ENCODE measurements at regions not wholly inside any gene's neighbourhood (a gene's known extent, or its start where the extent isn't known, plus 50 kb on each side); places are given as distances from the start of the nearest gene placed in this dataset.

- H3K27ac Mint-ChIP-seq: no peak overlapping the region
- H3K36me3 Mint-ChIP-seq: no peaks in the 10 kb centered on the region
- H3K4me3 Mint-ChIP-seq: no peak overlapping the region
- no peak for TF ChIP-seq CTCF (conservative IDR thresholded peaks at IDR 0.05)
- DNase-seq (ENCODE audit: extremely low spot score, unreplicated experiment): no peak
- H3K27me3 Mint-ChIP-seq: peaks cover 36% of the 10 kb centered on the region
- H3K9me3 Mint-ChIP-seq: no peaks in the 10 kb centered on the region
- no peaks in the 10 kb centered on the region for H3K4me1 Mint-ChIP-seq (ENCODE audit: unreplicated experiment)
Measured at GRCh38 chr16:8489580-8489979, 100.7 kb downstream of the TMEM114 start.

GRCh38 chr16:8486985-8487384 lies 103.3 kb downstream of the TMEM114 start:
- no peak overlapping the region for H3K4me3 Mint-ChIP-seq
- no peaks in the 10 kb centered on the region for H3K36me3 Mint-ChIP-seq
- H3K9me3 Mint-ChIP-seq: no peaks in the 10 kb centered on the region
- no peaks in the 10 kb centered on the region for H3K4me1 Mint-ChIP-seq (ENCODE audit: unreplicated experiment)
- no peak for DNase-seq (ENCODE audit: extremely low spot score, unreplicated experiment)
- H3K27ac Mint-ChIP-seq: no peak overlapping the region
- TF ChIP-seq CTCF (conservative IDR thresholded peaks at IDR 0.05): no peak
- H3K27me3 Mint-ChIP-seq: peaks cover 28% of the 10 kb centered on the region

GRCh38 chr16:8483396-8483795 lies 106.9 kb downstream of the TMEM114 start:
- TF ChIP-seq CTCF (conservative IDR thresholded peaks at IDR 0.05): no peak
- Mint-ChIP-seq H3K36me3 (no peaks in the 10 kb centered on the region), H3K27me3 (peaks cover 32% of the 10 kb centered on the region), H3K27ac (no peak overlapping the region), H3K4me3 (no peak overlapping the region), H3K4me1 (ENCODE audit: unreplicated experiment) (no peaks in the 10 kb centered on the region), H3K9me3 (no peaks in the 10 kb centered on the region)
- no peak for DNase-seq (ENCODE audit: extremely low spot score, unreplicated experiment)

- Mint-ChIP-seq H3K4me1 (ENCODE audit: unreplicated experiment) (no peaks in the 10 kb centered on the region), H3K27me3 (peaks cover 33% of the 10 kb centered on the region), H3K27ac (no peak overlapping the region), H3K36me3 (no peaks in the 10 kb centered on the region), H3K9me3 (no peaks in the 10 kb centered on the region), H3K4me3 (no peak overlapping the region)
- no peak for DNase-seq (ENCODE audit: extremely low spot score, unreplicated experiment)
- no peak for TF ChIP-seq CTCF (conservative IDR thresholded peaks at IDR 0.05)
Measured at GRCh38 chr16:8481810-8482209, 108.5 kb downstream of the TMEM114 start.

- DNase-seq (ENCODE audit: extremely low spot score, unreplicated experiment): no peak
- no peaks in the 10 kb centered on the region for H3K36me3 Mint-ChIP-seq
- peaks cover 28% of the 10 kb centered on the region for H3K27me3 Mint-ChIP-seq
- H3K4me3 Mint-ChIP-seq: no peak overlapping the region
- H3K9me3 Mint-ChIP-seq: no peaks in the 10 kb centered on the region
- no peak overlapping the region for H3K27ac Mint-ChIP-seq
- no peaks in the 10 kb centered on the region for H3K4me1 Mint-ChIP-seq (ENCODE audit: unreplicated experiment)
- no peak for TF ChIP-seq CTCF (conservative IDR thresholded peaks at IDR 0.05)
Measured at GRCh38 chr16:8476824-8477223, 113.5 kb downstream of the TMEM114 start.

- no peaks in the 10 kb centered on the region for H3K9me3 Mint-ChIP-seq
- DNase-seq (ENCODE audit: extremely low spot score, unreplicated experiment): no peak
- H3K4me1 Mint-ChIP-seq (ENCODE audit: unreplicated experiment): no peaks in the 10 kb centered on the region
- H3K4me3 Mint-ChIP-seq: no peak overlapping the region
- H3K27ac Mint-ChIP-seq: no peak overlapping the region
- no peaks in the 10 kb centered on the region for H3K36me3 Mint-ChIP-seq
- H3K27me3 Mint-ChIP-seq: peaks cover 28% of the 10 kb centered on the region
- no peak for TF ChIP-seq CTCF (conservative IDR thresholded peaks at IDR 0.05)
Measured at GRCh38 chr16:8474587-8474986, 115.7 kb downstream of the TMEM114 start.
